ENCODE measurements at regions not wholly inside any gene's neighbourhood (a gene's known extent, or its start where the extent isn't known, plus 50 kb on each side); places are given as distances from the start of the nearest gene placed in this dataset.

DNA sequence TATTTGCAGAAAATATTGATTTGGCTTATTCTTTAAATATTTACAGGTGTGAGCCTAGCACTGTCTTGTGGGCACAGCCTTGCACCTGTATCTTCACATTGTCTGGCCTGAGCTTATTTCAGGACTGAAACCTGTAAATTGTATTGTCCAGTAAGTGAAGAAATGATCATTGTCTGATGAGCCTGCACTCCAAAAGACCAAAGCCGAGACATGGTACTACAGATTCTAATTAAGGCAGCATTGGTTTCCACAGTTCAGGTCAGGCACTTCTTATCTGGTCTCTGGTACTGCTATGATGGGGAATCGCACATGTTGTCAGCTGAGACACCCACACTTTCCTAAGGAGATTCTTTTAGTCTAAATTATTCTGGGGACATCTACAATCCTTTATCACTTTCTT lies 479.0 kb downstream of the TDRD15 start (continued):
- TF ChIP-seq, protein P1, sequence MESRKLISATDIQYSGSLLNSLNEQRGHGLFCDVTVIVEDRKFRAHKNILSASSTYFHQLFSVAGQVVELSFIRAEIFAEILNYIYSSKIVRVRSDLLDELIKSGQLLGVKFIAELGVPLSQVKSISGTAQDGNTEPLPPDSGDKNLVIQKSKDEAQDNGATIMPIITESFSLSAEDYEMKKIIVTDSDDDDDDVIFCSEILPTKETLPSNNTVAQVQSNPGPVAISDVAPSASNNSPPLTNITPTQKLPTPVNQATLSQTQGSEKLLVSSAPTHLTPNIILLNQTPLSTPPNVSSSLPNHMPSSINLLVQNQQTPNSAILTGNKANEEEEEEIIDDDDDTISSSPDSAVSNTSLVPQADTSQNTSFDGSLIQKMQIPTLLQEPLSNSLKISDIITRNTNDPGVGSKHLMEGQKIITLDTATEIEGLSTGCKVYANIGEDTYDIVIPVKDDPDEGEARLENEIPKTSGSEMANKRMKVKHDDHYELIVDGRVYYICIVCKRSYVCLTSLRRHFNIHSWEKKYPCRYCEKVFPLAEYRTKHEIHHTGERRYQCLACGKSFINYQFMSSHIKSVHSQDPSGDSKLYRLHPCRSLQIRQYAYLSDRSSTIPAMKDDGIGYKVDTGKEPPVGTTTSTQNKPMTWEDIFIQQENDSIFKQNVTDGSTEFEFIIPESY (IDR thresholded peaks at IDR 0.05; ENCODE audit: extremely low read depth, insufficient replicate concordance, low read length): no peak
- TF ChIP-seq CEBPB (IDR thresholded peaks at IDR 0.05; ENCODE audit: low read depth) (no peak), EGR1 (IDR thresholded peaks at IDR 0.05; ENCODE audit: low read depth) (no peak), ZNF274 (IDR thresholded peaks at IDR 0.05; ENCODE audit: low read depth, low read length) (no peak)
- TF ChIP-seq, protein P2, sequence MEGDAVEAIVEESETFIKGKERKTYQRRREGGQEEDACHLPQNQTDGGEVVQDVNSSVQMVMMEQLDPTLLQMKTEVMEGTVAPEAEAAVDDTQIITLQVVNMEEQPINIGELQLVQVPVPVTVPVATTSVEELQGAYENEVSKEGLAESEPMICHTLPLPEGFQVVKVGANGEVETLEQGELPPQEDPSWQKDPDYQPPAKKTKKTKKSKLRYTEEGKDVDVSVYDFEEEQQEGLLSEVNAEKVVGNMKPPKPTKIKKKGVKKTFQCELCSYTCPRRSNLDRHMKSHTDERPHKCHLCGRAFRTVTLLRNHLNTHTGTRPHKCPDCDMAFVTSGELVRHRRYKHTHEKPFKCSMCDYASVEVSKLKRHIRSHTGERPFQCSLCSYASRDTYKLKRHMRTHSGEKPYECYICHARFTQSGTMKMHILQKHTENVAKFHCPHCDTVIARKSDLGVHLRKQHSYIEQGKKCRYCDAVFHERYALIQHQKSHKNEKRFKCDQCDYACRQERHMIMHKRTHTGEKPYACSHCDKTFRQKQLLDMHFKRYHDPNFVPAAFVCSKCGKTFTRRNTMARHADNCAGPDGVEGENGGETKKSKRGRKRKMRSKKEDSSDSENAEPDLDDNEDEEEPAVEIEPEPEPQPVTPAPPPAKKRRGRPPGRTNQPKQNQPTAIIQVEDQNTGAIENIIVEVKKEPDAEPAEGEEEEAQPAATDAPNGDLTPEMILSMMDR (IDR thresholded peaks at IDR 0.05 in 2 of 3, conservative IDR thresholded peaks at IDR 0.05 in 1 of 3; ENCODE audit: borderline replicate concordance in 1 of 3, insufficient read depth in 1 of 3, low read depth in 2 of 3, low read length in 2 of 3): no peak

DNA sequence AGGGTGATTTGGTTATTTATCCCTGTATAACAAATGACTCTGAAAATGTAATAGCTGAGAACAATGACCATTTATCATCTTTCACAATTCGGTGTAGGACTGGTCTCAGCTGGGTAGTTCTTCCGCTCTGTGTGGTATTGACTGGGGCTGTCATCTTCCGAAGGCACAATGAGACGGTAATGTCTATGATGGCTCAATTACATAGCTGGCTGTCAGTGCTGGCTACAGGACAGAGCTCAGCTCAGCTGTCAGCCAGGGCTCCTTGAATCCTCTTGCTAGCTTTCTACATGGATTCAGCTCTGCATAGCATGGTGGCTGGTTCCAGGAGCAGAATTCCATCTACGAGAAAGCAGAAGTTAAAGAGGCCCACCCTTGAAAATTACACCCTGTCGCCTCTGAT lies 483.8 kb downstream of the TDRD15 start:
- H3K9me2 ChIP-seq (ENCODE audit: insufficient read depth): no peaks in the 10 kb centered on the region
- H4K20me1 ChIP-seq (ENCODE audit: insufficient read depth): no peaks in the 10 kb centered on the region
- H3K79me2 ChIP-seq (ENCODE audit: insufficient read depth, low read length): no peaks in the 10 kb centered on the region
- TF ChIP-seq POLR2A (IDR thresholded peaks at IDR 0.05; ENCODE audit: borderline replicate concordance, extremely low read depth, insufficient read depth, insufficient read length): no peak
- TF ChIP-seq FOSL1 (IDR thresholded peaks at IDR 0.05; ENCODE audit: low read depth): no peak
- no peak for TF ChIP-seq EZH2 (IDR thresholded peaks at IDR 0.05)
- no peak for TF ChIP-seq RAD21 (IDR thresholded peaks at IDR 0.05; ENCODE audit: low read depth)
- TF ChIP-seq, protein P1 (IDR thresholded peaks at IDR 0.05; ENCODE audit: extremely low read depth, insufficient replicate concordance, low read length): no peak
- TF ChIP-seq ZNF274 (IDR thresholded peaks at IDR 0.05; ENCODE audit: low read depth, low read length): no peak
- no peak for TF ChIP-seq ELF1 (IDR thresholded peaks at IDR 0.05; ENCODE audit: borderline replicate concordance, low read depth)
- no peak for TF ChIP-seq SRF (IDR thresholded peaks at IDR 0.05; ENCODE audit: low read depth)
- no peak for TF ChIP-seq CBX3 (IDR thresholded peaks at IDR 0.05; ENCODE audit: low read depth)
- TF ChIP-seq POLR2AphosphoS5 (IDR thresholded peaks at IDR 0.05; ENCODE audit: low read depth, low read length): no peak
- TF ChIP-seq YY1 (IDR thresholded peaks at IDR 0.05; ENCODE audit: extremely low read depth, insufficient replicate concordance, low read depth, low read length): no peak
- TF ChIP-seq, protein P3, sequence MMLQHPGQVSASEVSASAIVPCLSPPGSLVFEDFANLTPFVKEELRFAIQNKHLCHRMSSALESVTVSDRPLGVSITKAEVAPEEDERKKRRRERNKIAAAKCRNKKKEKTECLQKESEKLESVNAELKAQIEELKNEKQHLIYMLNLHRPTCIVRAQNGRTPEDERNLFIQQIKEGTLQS (IDR thresholded peaks at IDR 0.05): no peak
- ATAC-seq (no peak), DNase-seq (ENCODE audit: low read depth, low spot score) (no peak)
- no peak overlapping the region for H3K9ac ChIP-seq (ENCODE audit: low read length)
- peaks cover 3 to 15% of the 10 kb centered on the region in 2 experiments; a peak in 2 of 4 replicates for H3K9me3 ChIP-seq (ENCODE audit: control insufficient read depth in 1 of 2, insufficient read depth in 1 of 2, low read depth in 1 of 2, low read length in 2 of 2)
- BruUV-seq (replicated peaks): no TSS peak
- H3K36me3 ChIP-seq (ENCODE audit: control insufficient read depth in 1 of 2, insufficient read depth in 2 of 2, low read length in 2 of 2): no peaks in the 10 kb centered on the region
- H3K4me1 ChIP-seq (ENCODE audit: control insufficient read depth in 1 of 2, insufficient read depth in 2 of 2, low read length in 2 of 2): no peaks in the 10 kb centered on the region
- ChIA-PET CTCF (no interaction called here), POLR2A (no interaction called here), RAD21 (ENCODE audit: low non-redundant PET in 1 of 2, low total read pairs in 2 of 2, uncharacterized antibody in 2 of 2, unreplicated experiment in 2 of 2) (no interaction called here)
- no peak overlapping the region for H3K27ac ChIP-seq (ENCODE audit: low read depth, low read length)
- no peak overlapping the region for H2AFZ ChIP-seq (ENCODE audit: low read depth, low read length, poor library complexity, severe bottlenecking)
- H3K27me3 ChIP-seq (ENCODE audit: insufficient read depth, low read length): no peaks in the 10 kb centered on the region
- no peak overlapping the region for H3K4me2 ChIP-seq (ENCODE audit: low read length)
- H3K4me3 ChIP-seq (replicated peaks in 1 of 2; ENCODE audit: low read depth in 1 of 2, low read length in 2 of 2): no peak overlapping the region
- intact Hi-C loops (cut with micrococcal nuclease): no loop called here
